Right cardiac atrium (tissue), 5 donors: ENCODE measurements at regions not wholly inside any gene's neighbourhood (a gene's known extent, or its start where the extent isn't known, plus 50 kb on each side); places are given as distances from the start of the nearest gene placed in this dataset.

Source experiments
- ATAC-seq, 2 donors: fragments of 200-7000 bp; cut with Tn5 transposase; one replicate each; pipeline versions ENCODE4 v1.8.0 to v1.9.1; 2020; ENCODE audit warnings: moderate library complexity in 2 of 2, mild to moderate bottlenecking in 1 of 2
- DNase-seq, 3 donors: peaks; one replicate each; pipeline ENCODE4 v3.0.0-alpha.2; 2020
- H3K27ac ChIP-seq: one replicate; pipeline ENCODE4 v1.5.1; 2013; ENCODE audit warnings: mild to moderate bottlenecking, low read length, control low read depth, moderate library complexity
- H3K27me3 ChIP-seq: one replicate; pipeline ENCODE4 v1.6.1; 2013; ENCODE audit not compliant: control insufficient read depth, insufficient read depth
- H3K4me1 ChIP-seq: one replicate; pipeline ENCODE4 v1.6.1; 2013; ENCODE audit warnings: low read length; ENCODE audit not compliant: control insufficient read depth, insufficient read depth
- H3K4me3 ChIP-seq: one replicate; pipeline ENCODE4 v1.5.1; 2013; ENCODE audit warnings: low read length, control low read depth
- H3K9me3 ChIP-seq: one replicate; pipeline ENCODE4 v1.6.1; 2013; ENCODE audit warnings: low read length; ENCODE audit not compliant: control insufficient read depth
- WGBS: extraction: QIAGEN DNeasy Blood & Tissue Kit; methylation state at CpG from one replicate; pipeline ENCODE4 v1.1.7; 2013; 5-methylcytosine and 5-hydroxymethylcytosine counted together
- intact Hi-C, 4 donors: fragments of 100-400 bp; cut with DNase I; formaldehyde crosslinking; loops; one replicate each; pipeline versions ENCODE4 v1.11.0 to v1.14.0; 2022 to 2023
- donor health status: healthy with polysubstance abuse.
- donor health status: DM: no; HTN: yes; CAD: no.
- donor health status: DM: no; HTN: no; CAD: no.
- donor health status: DM: no; HTN: yes; CAD: no; lungs with severe emphysema.
- donor health status: DM: yes; HTN: yes; CAD: no.

DNA sequence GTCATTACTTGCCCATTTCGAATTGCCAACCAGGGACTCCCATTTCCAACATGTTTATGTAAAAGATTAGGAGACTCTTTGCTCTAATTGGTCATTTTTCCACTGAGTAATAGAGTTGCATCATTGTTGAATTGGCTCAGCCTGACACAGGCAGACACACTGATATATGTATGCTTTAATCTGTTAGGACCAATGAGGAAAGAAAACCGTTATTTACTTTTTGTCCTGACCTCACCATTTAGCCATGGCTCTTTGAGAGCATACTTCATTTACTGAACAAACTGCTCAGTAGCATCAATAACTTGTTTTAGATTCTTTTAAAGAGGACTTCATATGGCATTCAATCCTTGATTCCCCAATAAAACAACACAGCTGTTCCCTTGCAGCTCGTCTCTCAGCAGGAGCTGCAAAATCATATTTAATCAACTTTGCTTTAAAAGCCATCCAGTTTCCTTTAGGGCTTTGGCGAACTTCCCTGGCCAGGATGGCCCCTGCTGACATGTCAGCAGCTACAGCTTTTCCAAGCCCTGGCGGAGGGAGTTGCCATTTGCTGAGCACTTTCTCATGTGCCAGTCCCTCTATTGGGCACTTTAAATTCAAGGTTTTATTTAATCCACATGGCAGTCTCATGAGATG, 251.5 kb upstream of the TNC start:
- no peak overlapping the region for H3K4me3 ChIP-seq
- no peak overlapping the region for H3K27ac ChIP-seq
- ATAC-seq (peak; percentile 61 to 79), DNase-seq (peak; percentile 68 to 89 (median 85))
- 30% methylated on average over 5 of the region's 5 CpGs for WGBS
- no peaks in the 10 kb centered on the region for H3K27me3 ChIP-seq
- no peaks in the 10 kb centered on the region for H3K9me3 ChIP-seq
- intact Hi-C loops: no loop called here
- H3K4me1 ChIP-seq: no peaks in the 10 kb centered on the region

DNA sequence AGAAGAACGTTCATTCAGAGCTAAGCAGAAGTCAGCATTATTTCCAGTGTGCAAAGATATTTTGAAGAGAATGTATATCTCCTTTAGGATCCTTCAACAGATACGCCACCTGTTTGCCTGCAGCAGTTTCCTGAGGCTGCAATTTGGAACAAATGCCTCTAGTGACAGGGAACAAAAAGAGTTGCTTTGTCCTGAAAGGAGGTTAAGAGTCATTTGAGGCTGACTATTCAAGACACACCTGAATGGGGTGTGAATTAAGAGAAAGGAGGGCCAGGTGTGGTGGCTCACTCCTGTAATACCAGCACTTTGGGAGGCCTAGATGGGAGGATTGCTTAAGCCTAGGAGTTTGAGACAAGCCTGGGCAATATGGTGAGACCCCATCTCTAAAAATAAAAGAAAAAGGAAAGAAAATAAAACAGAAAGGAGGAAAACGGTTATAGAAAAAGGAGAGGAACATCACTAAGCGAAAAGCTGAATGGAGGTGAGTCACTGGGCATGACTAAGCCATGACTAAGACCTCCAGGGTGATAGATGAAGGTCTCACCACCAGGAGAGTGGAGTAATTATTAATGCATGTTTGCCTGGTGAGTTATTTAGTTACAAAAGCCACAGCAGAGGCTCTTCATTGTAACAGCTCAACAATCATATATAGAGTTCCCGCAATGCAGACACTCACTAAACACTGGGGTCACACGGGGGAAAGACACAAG, 255.2 kb upstream of the TNC start:
- WGBS: 84% methylated on average over 6 of the region's 6 CpGs
- Histone ChIP-seq H3K4me3 (no peak overlapping the region), H3K4me1 (no peaks in the 10 kb centered on the region), H3K9me3 (no peaks in the 10 kb centered on the region), H3K27ac (no peak overlapping the region), H3K27me3 (no peaks in the 10 kb centered on the region)
- ATAC-seq (no peak), DNase-seq (no peak)
- intact Hi-C loops: no loop called here

DNA sequence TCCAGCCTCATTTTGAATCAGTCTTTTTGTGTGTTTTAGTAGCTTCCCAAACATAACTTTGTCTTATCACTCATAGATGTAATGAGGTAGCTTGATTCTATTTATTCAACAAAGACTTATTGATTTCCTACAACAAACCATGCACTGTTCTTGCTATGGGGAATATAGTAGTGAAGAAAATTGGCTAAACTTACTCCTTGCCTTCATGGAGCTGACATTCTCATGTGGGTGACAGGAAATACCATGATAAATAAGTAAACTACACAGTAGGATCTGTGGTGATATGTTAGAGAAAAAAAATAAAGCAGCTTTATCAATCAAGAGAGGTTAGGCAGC, 255.7 kb upstream of the TNC start:
- intact Hi-C loops: no loop called here
- no peak for ATAC-seq
- no peaks in the 10 kb centered on the region for H3K9me3 ChIP-seq
- H3K4me1 ChIP-seq: no peaks in the 10 kb centered on the region
- H3K4me3 ChIP-seq: no peak overlapping the region
- no peaks in the 10 kb centered on the region for H3K27me3 ChIP-seq
- H3K27ac ChIP-seq: no peak overlapping the region
- no peak for DNase-seq

DNA sequence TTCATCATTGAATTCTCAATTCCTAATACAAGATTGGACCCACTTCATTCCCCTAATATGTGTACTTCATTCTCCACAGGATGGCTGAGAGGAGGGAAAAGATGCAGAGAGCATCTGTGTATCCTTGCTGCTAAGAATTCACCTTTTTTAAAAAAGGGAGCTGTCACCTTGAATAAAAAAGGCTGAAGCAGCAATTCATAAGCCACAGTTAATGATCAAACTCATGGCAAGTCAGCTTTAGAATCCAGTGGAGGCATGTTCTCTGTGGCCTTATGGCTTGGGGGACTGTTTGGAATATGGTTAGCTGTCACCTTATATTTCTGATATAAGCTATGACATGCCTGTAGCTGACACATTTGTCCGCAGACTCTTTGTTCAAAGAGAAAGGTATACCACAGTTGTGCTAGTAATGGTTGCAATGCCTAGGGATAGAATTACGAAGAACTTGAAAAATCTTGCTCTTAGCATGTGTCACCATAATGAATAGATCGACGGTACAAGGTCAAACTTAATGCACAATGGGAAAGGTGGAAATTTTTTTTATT, 256.8 kb upstream of the TNC start:
- intact Hi-C loops: no loop called here
- Histone ChIP-seq H3K9me3 (no peaks in the 10 kb centered on the region), H3K27me3 (no peaks in the 10 kb centered on the region), H3K4me1 (no peaks in the 10 kb centered on the region), H3K27ac (no peak overlapping the region), H3K4me3 (no peak overlapping the region)
- DNase-seq (no peak), ATAC-seq (no peak)
- WGBS: 91% methylated on average over 4 of the region's 4 CpGs

DNA sequence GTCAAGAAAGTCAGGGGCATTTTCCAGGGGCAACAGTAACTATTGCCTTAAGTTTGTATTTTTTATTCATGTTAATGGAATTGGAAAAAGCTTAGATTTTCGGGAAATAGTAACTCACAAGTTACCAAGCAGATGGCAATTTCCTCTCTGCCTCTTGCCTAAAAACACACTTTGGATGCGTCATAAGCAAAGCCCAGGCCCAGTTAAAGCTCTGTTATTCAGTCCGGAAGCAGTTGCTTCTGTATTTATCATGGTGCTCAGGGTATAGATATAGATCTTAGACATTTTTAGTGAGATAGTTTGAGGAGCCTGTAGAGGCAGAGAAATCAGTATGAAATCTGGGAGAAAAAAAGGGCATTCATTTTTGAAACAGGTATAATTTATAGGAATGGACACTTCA, 260.3 kb upstream of the TNC start:
- Histone ChIP-seq H3K27ac (no peak overlapping the region), H3K27me3 (no peaks in the 10 kb centered on the region), H3K4me3 (no peak overlapping the region), H3K9me3 (peaks cover 8% of the 10 kb centered on the region), H3K4me1 (no peaks in the 10 kb centered on the region)
- intact Hi-C loops: no loop called here
- DNase-seq (no peak), ATAC-seq (no peak)
- WGBS: 92% methylated on average over 3 of the region's 3 CpGs

DNA sequence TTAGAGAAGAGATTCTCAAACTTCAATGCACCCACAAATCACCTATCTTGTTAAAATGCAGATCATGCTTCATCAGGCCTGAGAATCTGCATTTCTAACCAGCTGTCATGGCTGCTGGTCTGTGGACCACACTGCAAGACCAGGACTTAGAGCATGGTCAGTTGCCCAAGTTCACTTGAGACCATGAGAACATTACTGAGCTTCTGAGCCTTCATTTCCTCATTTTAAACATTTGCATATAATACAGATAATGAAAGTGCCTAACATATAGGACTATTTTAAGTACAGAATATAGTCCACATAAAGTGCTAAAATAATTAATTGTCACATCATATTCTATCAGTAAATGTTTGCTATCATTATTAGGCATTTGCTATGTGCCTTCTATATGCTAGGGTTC, 260.8 kb upstream of the TNC start:
- DNase-seq: no peak

DNA sequence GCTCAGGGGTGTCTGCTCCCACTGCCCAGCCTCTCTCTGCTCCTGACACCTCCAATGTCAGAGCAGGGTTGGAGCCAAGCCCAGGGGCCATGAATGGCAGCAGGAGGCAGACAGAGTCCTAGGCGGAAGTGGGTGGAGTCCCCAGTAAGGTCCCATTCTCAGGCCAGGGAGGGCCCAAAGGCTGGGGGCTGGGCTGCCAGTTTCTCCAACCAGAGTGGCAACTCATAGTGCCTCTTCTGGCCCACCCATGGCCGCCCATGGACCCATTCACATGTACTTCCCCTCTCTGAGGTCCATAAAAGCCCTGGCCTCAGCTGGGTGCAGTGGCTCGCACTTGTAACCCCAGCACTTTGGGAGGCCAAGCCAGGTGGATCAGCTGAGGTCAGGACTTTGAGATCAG, 261.8 kb upstream of the TNC start:
- Histone ChIP-seq H3K9me3 (peaks cover 8% of the 10 kb centered on the region), H3K27me3 (no peaks in the 10 kb centered on the region), H3K4me1 (no peaks in the 10 kb centered on the region), H3K4me3 (no peak overlapping the region), H3K27ac (no peak overlapping the region)
- 89% methylated on average over 3 of the region's 3 CpGs for WGBS
- no peak for ATAC-seq
- intact Hi-C loops: no loop called here
- peak in 1 of 3 donors; percentile 18 for DNase-seq

More for the DNA sequence above, 260.8 kb upstream of the TNC start:
- Histone ChIP-seq H3K4me1 (no peaks in the 10 kb centered on the region), H3K4me3 (no peak overlapping the region), H3K27ac (no peak overlapping the region), H3K9me3 (peaks cover 8% of the 10 kb centered on the region), H3K27me3 (no peaks in the 10 kb centered on the region)
- no peak for ATAC-seq
- intact Hi-C loops: no loop called here

DNA sequence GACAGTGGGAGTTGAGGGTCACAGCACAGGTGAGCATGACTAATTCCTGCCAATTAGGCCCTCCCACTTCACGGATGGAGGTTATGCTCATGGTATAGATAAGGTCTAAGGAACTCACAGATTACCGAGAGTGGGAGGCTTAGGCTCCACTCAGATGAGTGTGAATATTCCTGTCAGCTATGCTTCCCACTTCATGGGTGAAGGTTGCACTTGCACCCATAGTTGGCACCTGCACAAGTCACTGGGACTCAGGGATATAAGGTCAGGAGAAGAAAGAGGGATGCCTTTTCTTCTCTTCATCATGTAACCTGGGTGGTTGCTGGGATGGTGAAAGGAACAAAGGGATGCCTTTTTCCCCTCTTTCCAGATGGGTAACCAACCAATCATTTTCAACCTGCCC, 264.9 kb upstream of the TNC start:
- H3K4me3 ChIP-seq: no peak overlapping the region
- WGBS: 85% methylated on average over 2 of the region's 2 CpGs
- DNase-seq (no peak), ATAC-seq (no peak)
- intact Hi-C loops: no loop called here
- H3K4me1 ChIP-seq: no peaks in the 10 kb centered on the region
- peaks cover 8% of the 10 kb centered on the region for H3K9me3 ChIP-seq
- no peak overlapping the region for H3K27ac ChIP-seq
- no peaks in the 10 kb centered on the region for H3K27me3 ChIP-seq

DNA sequence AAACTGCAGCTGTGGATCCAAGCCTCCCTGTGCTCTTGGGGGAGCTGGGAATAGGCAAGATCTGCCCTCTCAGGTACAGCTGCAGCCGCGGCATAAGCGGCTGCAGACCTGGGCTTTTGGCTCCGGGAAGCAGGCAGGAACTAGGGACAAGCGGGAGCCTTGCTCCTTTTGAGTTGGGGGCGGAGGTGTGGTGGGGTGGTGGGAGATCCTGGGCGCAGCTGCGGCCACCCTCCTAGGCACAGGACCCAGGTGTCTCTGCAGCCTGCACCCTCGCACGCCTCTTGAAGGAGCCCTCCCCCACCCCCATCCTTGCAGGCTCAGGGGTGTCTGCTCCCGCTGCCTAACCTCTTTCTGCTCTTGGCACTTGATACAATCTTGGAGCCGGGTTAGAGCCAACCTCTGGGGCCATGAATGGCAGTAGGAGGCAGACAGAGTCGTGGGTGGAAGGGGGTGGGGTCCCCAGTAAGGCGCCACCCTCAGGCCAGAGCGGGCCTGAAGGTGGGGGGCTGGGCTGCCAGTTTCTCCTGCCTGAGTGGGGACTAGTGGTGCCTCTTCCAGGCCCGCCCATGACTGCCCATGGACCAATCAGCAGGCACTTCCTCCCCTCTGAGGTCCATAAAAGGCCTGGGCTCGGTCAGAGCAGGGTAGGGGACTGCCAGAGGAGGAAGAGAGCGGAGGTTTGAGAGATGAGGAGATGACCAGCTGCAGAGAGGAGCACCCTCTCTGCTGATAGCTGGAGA, 267.6 kb upstream of the TNC start:
- intact Hi-C loops: no loop called here
- Histone ChIP-seq H3K4me3 (no peak overlapping the region), H3K9me3 (peaks cover 8% of the 10 kb centered on the region), H3K27ac (no peak overlapping the region), H3K4me1 (no peaks in the 10 kb centered on the region), H3K27me3 (no peaks in the 10 kb centered on the region)
- peak in 1 of 2 donors; percentile 22 for ATAC-seq
- DNase-seq: peak in 1 of 3 donors; percentile 18
- WGBS: 91% methylated on average over 18 of the region's 18 CpGs

DNA sequence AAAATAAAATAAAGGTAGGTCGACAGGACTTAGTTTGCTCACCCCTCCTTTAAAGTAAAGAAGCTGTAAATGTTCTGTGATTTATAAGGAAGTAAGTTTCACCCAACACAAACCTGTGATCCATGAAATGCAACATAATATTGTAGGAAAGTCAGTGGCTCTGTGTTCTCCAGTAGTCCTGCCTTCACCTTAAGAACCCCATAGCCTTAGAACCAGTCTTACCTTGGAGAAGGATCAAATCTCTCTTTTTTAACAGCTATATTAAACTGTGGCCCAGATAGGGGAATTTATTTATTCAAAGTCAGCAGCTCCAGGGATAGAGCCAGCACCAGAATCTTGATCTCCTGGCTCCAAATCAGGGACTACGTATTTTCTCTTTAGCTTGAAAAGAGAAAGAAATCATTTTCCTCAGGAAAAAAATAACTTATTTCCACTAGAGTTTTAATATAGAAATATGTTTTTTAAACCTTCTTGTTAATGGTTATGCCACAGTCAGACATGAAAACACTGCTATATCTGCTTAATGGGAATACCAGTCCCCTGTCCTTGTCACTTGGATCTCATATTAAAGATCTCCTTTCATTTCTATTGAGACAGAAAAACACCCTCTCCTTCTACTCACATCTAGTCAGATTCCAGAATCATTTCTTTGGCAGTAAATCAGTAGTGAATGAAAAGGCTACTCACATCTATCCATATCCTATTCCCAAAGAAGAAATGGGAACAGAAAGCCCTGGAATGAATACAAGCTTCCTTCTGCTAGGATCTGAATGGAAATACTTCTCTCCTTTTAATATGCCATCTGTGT, 269.2 kb upstream of the TNC start:
- Histone ChIP-seq H3K9me3 (peaks cover 8% of the 10 kb centered on the region), H3K27ac (no peak overlapping the region), H3K27me3 (no peaks in the 10 kb centered on the region), H3K4me1 (no peaks in the 10 kb centered on the region), H3K4me3 (no peak overlapping the region)
- DNase-seq: no peak
- 64% methylated on average over 2 of the region's 2 CpGs for WGBS
- intact Hi-C loops: no loop called here
- ATAC-seq: no peak
